HEK293T (cell line): ENCODE measurements at regions not wholly inside any gene's neighbourhood (a gene's known extent, or its start where the extent isn't known, plus 50 kb on each side); places are given as distances from the start of the nearest gene placed in this dataset.

Experiments used
- CTCF ChIA-PET: fragments of 350-600 bp; formaldehyde crosslinking; extraction: SDS; loops from one replicate; lab custom pipeline; 2021; ENCODE audit warnings: antibody characterized with exemption, inconsistent platforms; lab: Yijun Ruan, JAX
- POLR2A ChIA-PET: fragments of 350-600 bp; formaldehyde crosslinking; extraction: SDS; loops from one replicate; lab custom pipeline; 2020; ENCODE audit warnings: antibody characterized with exemption, inconsistent platforms; lab: Yijun Ruan, JAX
- DNase-seq: peaks from one replicate; pipeline ENCODE4 v3.0.0; 2012; ENCODE audit warnings: mixed read lengths; ENCODE audit errors: extremely low spot score
- ARNT ChIP-seq: fragments of 450-650 bp; IDR thresholded peaks from 2 replicates; pipeline ENCODE4 v1.6.1; 2017; ENCODE audit warnings: mild to moderate bottlenecking
- BHLHE40 ChIP-seq: fragments of 450-650 bp; IDR thresholded peaks from 2 replicates; pipeline ENCODE4 v1.6.1; 2016; ENCODE audit warnings: mild to moderate bottlenecking, moderate library complexity, borderline replicate concordance
- CTBP1 ChIP-seq: fragments of 450-650 bp; IDR thresholded peaks from 2 replicates; pipeline ENCODE4 v1.6.1; 2016; ENCODE audit warnings: borderline replicate concordance
- ELF4 ChIP-seq: fragments of 450-650 bp; IDR thresholded peaks from 2 replicates; pipeline ENCODE4 v1.6.1; 2017; ENCODE audit warnings: antibody characterized with exemption
- FOXA1 ChIP-seq: fragments of 450-650 bp; IDR thresholded peaks from 2 replicates; pipeline ENCODE4 v1.6.1; 2016; ENCODE audit warnings: mild to moderate bottlenecking
- FOXK2 ChIP-seq: fragments of 450-650 bp; IDR thresholded peaks from 2 replicates; pipeline ENCODE4 v1.6.1; 2016; ENCODE audit warnings: mild to moderate bottlenecking
- FOXM1 ChIP-seq: fragments of 450-650 bp; IDR thresholded peaks from 2 replicates; pipeline ENCODE4 v1.6.1; 2017; ENCODE audit warnings: mild to moderate bottlenecking, borderline replicate concordance
- HDGF ChIP-seq: fragments of 450-650 bp; IDR thresholded peaks from 2 replicates; pipeline ENCODE4 v1.6.1; 2017; ENCODE audit warnings: antibody characterized with exemption, borderline replicate concordance
- L3MBTL2 ChIP-seq: fragments of 450-650 bp; conservative IDR thresholded peaks from 2 replicates; pipeline ENCODE4 v1.6.1; 2016; ENCODE audit warnings: mild to moderate bottlenecking
- LEF1 ChIP-seq: fragments of 450-650 bp; IDR thresholded peaks from 2 replicates; pipeline ENCODE4 v1.6.1; 2017; ENCODE audit warnings: mild to moderate bottlenecking, borderline replicate concordance
- NFRKB ChIP-seq: fragments of 450-650 bp; IDR thresholded peaks from 2 replicates; pipeline ENCODE4 v1.6.1; 2016; ENCODE audit warnings: mild to moderate bottlenecking, moderate library complexity
- SP1 ChIP-seq: fragments of 450-650 bp; IDR thresholded peaks from 2 replicates; pipeline ENCODE4 v1.6.1; 2017
- SUZ12 ChIP-seq: fragments of 450-650 bp; IDR thresholded peaks from 2 replicates; pipeline ENCODE4 v1.6.1; 2016; ENCODE audit warnings: mild to moderate bottlenecking
- TARDBP ChIP-seq: fragments of 450-650 bp; IDR thresholded peaks from 2 replicates; pipeline ENCODE4 v1.6.1; 2016
- ZNF384 ChIP-seq: fragments of 450-650 bp; IDR thresholded peaks from 2 replicates; pipeline ENCODE4 v1.6.1; 2016
- TF ChIP-seq, protein P1 (sequence below): fragments of 450-650 bp; IDR thresholded peaks from 2 replicates; pipeline ENCODE4 v1.6.1; 2016

DNA sequence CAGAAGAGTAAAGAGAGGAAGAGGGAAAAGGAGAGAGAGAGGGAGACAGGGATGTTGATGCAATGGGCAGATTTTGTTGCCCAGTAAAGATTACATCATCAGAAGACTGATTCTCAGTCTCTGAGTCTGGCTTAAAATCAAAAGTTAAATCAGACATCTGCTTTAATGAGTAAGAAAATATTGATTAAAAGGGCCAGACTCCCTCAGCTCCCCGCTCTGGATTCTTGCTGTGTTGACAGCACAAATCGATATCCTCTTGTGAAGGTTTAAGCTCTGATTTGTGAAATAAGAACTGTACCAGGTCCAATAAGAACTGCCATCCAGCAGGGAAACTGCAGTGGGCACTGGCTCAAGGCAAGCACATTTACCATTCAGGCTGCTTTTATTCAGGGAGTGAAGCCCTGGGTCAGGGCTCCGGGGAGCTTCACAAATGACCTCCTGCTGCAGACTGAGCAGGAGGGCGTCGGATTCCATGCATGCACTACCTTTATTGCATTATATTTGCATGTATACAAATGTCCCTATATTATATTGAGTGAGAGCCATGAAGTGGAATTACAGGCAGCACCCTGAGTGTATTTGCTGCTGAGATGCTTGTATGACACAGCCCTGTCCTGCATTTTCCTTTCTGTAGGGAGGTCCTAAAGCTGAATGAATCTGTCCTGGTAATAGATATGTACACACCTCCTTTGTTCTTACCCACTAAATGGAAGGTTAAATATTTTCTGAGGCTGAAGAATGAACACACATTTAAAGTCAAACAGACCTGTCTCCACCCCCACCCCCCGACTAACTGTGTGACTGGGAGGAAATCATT is 401.5 kb downstream of the REEP3 start:
- no peak for TF ChIP-seq L3MBTL2
- no peak for TF ChIP-seq LEF1
- TF ChIP-seq, protein P1, sequence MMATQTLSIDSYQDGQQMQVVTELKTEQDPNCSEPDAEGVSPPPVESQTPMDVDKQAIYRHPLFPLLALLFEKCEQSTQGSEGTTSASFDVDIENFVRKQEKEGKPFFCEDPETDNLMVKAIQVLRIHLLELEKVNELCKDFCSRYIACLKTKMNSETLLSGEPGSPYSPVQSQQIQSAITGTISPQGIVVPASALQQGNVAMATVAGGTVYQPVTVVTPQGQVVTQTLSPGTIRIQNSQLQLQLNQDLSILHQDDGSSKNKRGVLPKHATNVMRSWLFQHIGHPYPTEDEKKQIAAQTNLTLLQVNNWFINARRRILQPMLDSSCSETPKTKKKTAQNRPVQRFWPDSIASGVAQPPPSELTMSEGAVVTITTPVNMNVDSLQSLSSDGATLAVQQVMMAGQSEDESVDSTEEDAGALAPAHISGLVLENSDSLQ = no peak
- TF ChIP-seq BHLHE40 = no peak
- TF ChIP-seq TARDBP = no peak
- TF ChIP-seq FOXM1 = no peak
- no peak for TF ChIP-seq HDGF
- TF ChIP-seq NFRKB = no peak
- no peak for TF ChIP-seq ARNT
- TF ChIP-seq FOXK2 = no peak
- TF ChIP-seq CTBP1 = no peak
- no peak for TF ChIP-seq ELF4
- no peak for TF ChIP-seq SUZ12
- no peak for TF ChIP-seq ZNF384
- TF ChIP-seq SP1 = no peak
- no peak for TF ChIP-seq FOXA1
- DNase-seq = no peak
- ChIA-PET CTCF (no interaction called here), POLR2A (no interaction called here)

DNA sequence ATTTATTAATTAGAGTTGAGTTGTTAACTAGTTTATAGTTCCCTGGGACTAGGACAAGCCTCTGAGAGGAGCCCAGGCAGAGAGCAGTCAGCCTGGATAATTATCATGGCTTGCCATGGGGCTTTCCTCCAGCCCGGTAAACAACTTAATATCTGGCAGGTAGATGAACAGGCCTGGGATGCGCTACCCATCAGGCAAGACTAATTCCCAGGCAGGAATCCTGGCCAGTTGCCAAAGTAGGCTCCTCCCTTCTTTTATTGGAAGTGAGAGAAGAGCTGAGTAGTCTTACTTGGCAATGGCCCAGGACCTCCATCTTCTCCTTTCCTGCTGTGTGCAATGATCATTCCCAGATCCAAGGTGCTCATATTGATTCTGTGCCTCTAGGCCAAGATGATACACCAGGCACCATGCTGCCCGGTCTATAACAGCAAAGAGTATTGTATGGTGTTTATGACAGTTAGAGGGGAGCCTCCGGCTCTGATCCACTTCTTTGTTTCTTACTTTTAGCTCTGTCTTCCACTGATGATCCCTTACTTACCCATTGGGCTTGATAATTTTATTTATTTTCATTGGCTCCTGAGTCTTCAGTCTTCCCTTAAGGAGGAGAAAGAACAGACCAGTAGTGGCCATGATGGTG is 408.7 kb downstream of the REEP3 start:
- DNase-seq = no peak
- ChIA-PET CTCF (no interaction called here), POLR2A (no interaction called here)
- TF ChIP-seq ARNT (no peak), CTBP1 (no peak), ELF4 (no peak), ZNF384 (no peak), SUZ12 (no peak), NFRKB (no peak), LEF1 (no peak), FOXA1 (no peak), FOXK2 (no peak)

DNA sequence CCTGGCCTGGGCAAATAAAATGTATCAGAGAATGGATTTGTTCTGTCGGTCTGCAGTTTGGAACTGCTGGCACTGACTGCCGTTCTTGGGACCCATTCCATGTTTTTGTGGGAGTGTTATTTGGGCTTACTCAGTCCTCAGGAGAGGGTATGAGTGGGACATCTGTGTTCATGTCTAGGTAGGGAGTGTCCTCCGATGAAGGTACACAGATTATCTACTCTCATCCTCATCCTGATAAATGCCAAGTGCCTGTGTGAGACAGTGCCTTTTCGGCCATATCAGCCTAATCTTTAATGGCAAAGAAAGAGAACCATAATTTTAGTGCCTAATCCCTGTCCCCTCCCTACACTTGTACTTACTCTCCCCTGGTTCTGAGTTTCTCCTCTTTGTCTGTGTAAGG is 409.4 kb downstream of the REEP3 start:
- no peak for DNase-seq
- no peak for TF ChIP-seq SP1
- no peak for TF ChIP-seq LEF1
- no peak for TF ChIP-seq HDGF
- no peak for TF ChIP-seq L3MBTL2
- no peak for TF ChIP-seq NFRKB
- TF ChIP-seq CTBP1 = no peak
- no peak for TF ChIP-seq TARDBP
- CTCF ChIA-PET = no interaction called here
- POLR2A ChIA-PET = no interaction called here

DNA sequence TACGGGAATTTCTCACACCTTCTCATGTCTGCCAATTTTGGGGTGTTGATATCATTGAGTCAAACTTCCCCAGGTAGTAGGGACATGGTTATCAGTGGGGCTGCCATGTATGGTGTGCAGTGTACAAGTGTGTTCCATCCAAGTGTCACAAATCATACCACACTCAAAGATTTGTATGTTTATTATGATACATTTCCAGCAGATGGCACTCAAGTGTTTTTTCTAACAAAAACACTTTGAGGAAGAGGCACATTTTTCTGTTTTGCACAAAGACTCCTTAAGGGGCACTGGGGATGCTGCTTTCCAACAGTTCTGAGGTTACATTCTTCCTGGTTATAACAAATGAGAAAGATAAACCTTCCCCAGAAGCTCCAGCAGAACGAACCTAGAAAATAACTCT is 414.5 kb downstream of the REEP3 start:
- DNase-seq = peak; percentile 26
- ChIA-PET CTCF (interaction anchor here (0.7 to 2.6 kb wide), 2 partner anchors 60 to 70 kb away, joined by 3 to 9 read pairs; no protein-coding TSS in a partner anchor), POLR2A (no interaction called here)
- TF ChIP-seq ELF4 (no peak), FOXA1 (no peak), SUZ12 (no peak), LEF1 (no peak)

DNA sequence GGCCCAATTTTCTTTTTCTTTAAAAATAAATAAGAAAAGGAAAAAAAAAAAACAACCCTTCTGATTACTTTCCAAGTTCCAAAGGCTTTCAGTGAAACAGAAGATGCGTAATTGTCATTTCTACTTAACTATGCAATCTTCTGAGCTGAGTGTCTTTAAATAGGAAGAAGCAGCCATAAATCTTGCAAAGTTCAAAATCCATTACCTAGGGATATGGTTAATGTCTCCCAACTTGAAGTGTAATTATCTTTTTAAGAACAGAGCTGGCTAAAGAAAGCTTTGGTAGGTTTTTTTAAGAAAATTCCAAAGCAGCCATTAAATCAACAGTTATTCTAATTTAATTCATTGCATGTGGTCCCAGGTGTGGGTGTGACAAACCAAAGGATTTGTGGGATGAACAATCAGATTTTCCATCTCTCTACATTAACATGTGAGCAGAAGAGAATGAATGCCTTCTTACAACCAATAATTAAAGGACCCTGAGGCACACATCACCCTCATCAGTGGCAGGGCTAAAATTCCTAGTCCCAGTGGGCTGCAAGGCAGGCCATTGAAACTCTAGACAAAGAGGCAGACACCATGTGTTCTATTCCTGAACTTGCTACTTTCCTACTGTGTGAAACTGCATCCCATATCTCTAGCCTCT is 419.2 kb downstream of the REEP3 start:
- CTCF ChIA-PET = interaction anchor here (0.7 to 1.9 kb wide), 3 partner anchors 37 to 1081 kb away, joined by 5 to 8 read pairs (median 6); no protein-coding TSS in a partner anchor
- POLR2A ChIA-PET = no interaction called here
- TF ChIP-seq CTBP1 (no peak), FOXK2 (no peak), NFRKB (no peak), ZNF384 (no peak), BHLHE40 (no peak), ELF4 (no peak), SUZ12 (no peak), HDGF (no peak), SP1 (no peak), TARDBP (no peak), LEF1 (no peak), FOXM1 (no peak), ARNT (no peak), FOXA1 (no peak), L3MBTL2 (no peak)
- TF ChIP-seq, protein P1 = no peak

DNA sequence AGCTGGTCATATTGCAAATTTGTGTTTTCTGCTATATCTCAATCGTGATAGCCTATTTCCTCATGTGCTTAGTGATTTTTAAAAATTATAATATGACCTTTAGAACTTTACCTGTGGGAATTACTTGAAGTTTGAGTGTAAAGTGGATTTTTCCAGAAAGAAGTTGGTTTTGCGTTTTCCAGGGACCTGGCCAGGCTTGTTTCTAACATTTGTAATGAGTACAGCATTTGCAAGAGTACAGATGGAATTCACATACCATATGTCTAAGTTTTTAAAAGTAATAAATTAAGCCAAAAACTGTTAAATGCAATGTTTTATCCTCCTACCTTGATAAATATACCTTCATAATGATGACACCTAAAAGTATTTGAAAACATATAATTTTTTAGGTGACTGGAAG is 443.2 kb downstream of the REEP3 start:
- POLR2A ChIA-PET = no interaction called here
- no peak for DNase-seq
- CTCF ChIA-PET = no interaction called here
- TF ChIP-seq FOXK2 = no peak
- no peak for TF ChIP-seq BHLHE40

More for the DNA sequence above, 419.2 kb downstream of the REEP3 start:
- DNase-seq = no peak
